AG09309 (cell line): ENCODE measurements at regions not wholly inside any gene's neighbourhood (a gene's known extent, or its start where the extent isn't known, plus 50 kb on each side); places are given as distances from the start of the nearest gene placed in this dataset.

Experiments used
- DNase-seq: peaks from one replicate; pipeline ENCODE4 v3.0.0-alpha.2; 2010; ENCODE audit warnings: low read depth
- H3K4me3 ChIP-seq: 2 replicates; pipeline ENCODE4 v1.5.1; 2011; ENCODE audit warnings: mild to moderate bottlenecking, low read depth, low read length, moderate library complexity; ENCODE audit not compliant: control insufficient read depth
- CTCF ChIP-seq: IDR thresholded peaks from 2 replicates; pipeline ENCODE4 v1.5.1; 2011; ENCODE audit warnings: mild to moderate bottlenecking, low read depth, low read length, inconsistent platforms; ENCODE audit not compliant: insufficient read depth, control insufficient read depth; ENCODE audit errors: missing control alignments

GRCh38 chr12:89179245-89179644 is 173.1 kb downstream of the DUSP6 start:
- TF ChIP-seq CTCF: no peak
- DNase-seq: no peak
- no peak overlapping the region for H3K4me3 ChIP-seq

GRCh38 chr12:89177802-89178395 is 174.4 kb downstream of the DUSP6 start:
- TF ChIP-seq CTCF: no peak
- DNase-seq: no peak
- H3K4me3 ChIP-seq: no peak overlapping the region

- DNase-seq: no peak
- no peak overlapping the region for H3K4me3 ChIP-seq
- no peak for TF ChIP-seq CTCF
These were observed 175.6 kb downstream of the DUSP6 start for GRCh38 chr12:89176676-89177075.

DNA sequence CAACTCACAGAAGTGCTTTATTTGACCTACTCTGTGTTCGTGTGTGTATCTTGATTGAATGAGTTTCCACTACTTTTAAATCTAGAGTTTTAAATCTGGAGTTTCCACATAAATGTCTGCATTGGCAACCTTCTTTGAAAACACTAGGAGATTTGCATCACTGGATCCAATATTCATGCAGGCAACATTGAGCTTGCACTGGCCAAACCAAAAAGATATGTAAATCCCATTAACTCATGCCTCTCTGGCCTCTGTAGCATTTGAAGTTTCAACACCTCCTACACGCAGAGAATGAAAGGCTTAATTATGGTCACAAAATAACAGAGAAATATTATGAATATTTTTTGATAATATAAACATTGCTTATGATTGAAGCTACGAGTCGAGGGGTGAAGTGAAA is 178.6 kb downstream of the DUSP6 start:
- no peak for DNase-seq
- no peak for TF ChIP-seq CTCF
- no peak overlapping the region for H3K4me3 ChIP-seq

DNA sequence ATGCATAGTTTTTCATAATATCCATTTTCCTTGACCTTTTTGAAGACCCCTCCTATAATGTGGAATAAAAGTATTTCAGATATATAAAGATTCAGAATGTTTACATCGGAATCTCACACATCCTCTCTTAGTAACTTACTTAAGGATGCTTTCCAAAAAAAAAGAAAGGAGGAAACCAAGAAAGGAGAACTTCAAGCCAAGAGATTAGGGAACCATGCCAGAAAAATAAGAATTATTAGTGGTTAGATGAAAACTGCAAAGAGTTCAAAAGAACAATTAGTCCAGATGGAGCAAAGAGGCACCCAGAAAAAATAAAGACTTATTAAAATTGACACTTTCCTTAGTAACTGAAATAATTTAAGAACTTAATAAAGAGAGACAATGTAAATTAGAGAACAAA is 179.2 kb downstream of the DUSP6 start:
- TF ChIP-seq CTCF: no peak
- DNase-seq: no peak
- H3K4me3 ChIP-seq: no peak overlapping the region

GRCh38 chr12:89172224-89172623 is 180.1 kb downstream of the DUSP6 start:
- no peak for DNase-seq
- TF ChIP-seq CTCF: no peak
- H3K4me3 ChIP-seq: no peak overlapping the region

- H3K4me3 ChIP-seq: no peak overlapping the region
- no peak for TF ChIP-seq CTCF
- no peak for DNase-seq
These were observed 183.0 kb downstream of the DUSP6 start for GRCh38 chr12:89169321-89169720.
